ENCODE measurements at regions not wholly inside any gene's neighbourhood (a gene's known extent, or its start where the extent isn't known, plus 50 kb on each side); places are given as distances from the start of the nearest gene placed in this dataset.
"Not testable (repeated sequence)": the region's sequence is repeated elsewhere in the genome, so short reads cannot be mapped to it uniquely, and the experiment has no call there.

- Mint-ChIP-seq H3K36me3 (no peaks in the 10 kb centered on the region), H3K27ac (peak overlapping the region in 1 of 3 donors; percentile 14), H3K9me3 (peaks cover 0 to 8% (median 0%) of the 10 kb centered on the region in 7 donors), H3K27me3 (no peaks in the 10 kb centered on the region), H3K4me1 (no peaks in the 10 kb centered on the region), H3K4me3 (no peak overlapping the region)
- Histone ChIP-seq H3K9me3 (ENCODE audit: control insufficient read depth in 2 of 2, low read length in 2 of 2) (no peaks in the 10 kb centered on the region), H3K36me3 (ENCODE audit: control insufficient read depth, insufficient read depth, low read length) (no peaks in the 10 kb centered on the region), H3K27me3 (ENCODE audit: control insufficient read depth, insufficient read depth, low read length) (no peaks in the 10 kb centered on the region), H3K27ac (ENCODE audit: insufficient read depth, low read length, poor library complexity, severe bottlenecking) (no peak overlapping the region), H3K4me1 (ENCODE audit: control insufficient read depth, insufficient read depth, low read length, poor library complexity, severe bottlenecking) (no peaks in the 10 kb centered on the region), H3K4me3 (ENCODE audit: low read depth, low read length) (no peak overlapping the region)
- ATAC-seq (ENCODE audit: low read depth in 2 of 2) (no peak), DNase-seq (no peak)
These were observed 149.2 kb downstream of the CRPPA start for GRCh38 chr7:16271990-16272665.

- no peak for ATAC-seq (ENCODE audit: low read depth in 2 of 2)
- no peak for DNase-seq
- H3K27ac ChIP-seq (ENCODE audit: insufficient read depth, low read length, poor library complexity, severe bottlenecking), result no peak overlapping the region
- H3K36me3 ChIP-seq (ENCODE audit: control insufficient read depth, insufficient read depth, low read length), result no peaks in the 10 kb centered on the region
- H3K4me1 Mint-ChIP-seq, result no peaks in the 10 kb centered on the region
- no peak overlapping the region for H3K4me3 ChIP-seq (ENCODE audit: low read depth, low read length)
- H3K4me3 Mint-ChIP-seq, result no peak overlapping the region
- H3K9me3 ChIP-seq (ENCODE audit: control insufficient read depth in 2 of 2, low read length in 2 of 2), result no peaks in the 10 kb centered on the region
- no peaks in the 10 kb centered on the region for H3K4me1 ChIP-seq (ENCODE audit: control insufficient read depth, insufficient read depth, low read length, poor library complexity, severe bottlenecking)
- no peaks in the 10 kb centered on the region for H3K36me3 Mint-ChIP-seq
- no peaks in the 10 kb centered on the region for H3K27me3 Mint-ChIP-seq
- H3K9me3 Mint-ChIP-seq, result peaks cover 0 to 8% (median 0%) of the 10 kb centered on the region in 7 donors
- no peaks in the 10 kb centered on the region for H3K27me3 ChIP-seq (ENCODE audit: control insufficient read depth, insufficient read depth, low read length)
- H3K27ac Mint-ChIP-seq, result no peak overlapping the region
These were observed 149.9 kb downstream of the CRPPA start for GRCh38 chr7:16271355-16271915.

- Mint-ChIP-seq H3K36me3 (no peaks in the 10 kb centered on the region), H3K27ac (no peak overlapping the region), H3K9me3 (peaks cover 0 to 9% (median 0%) of the 10 kb centered on the region in 7 donors), H3K27me3 (no peaks in the 10 kb centered on the region), H3K4me3 (no peak overlapping the region), H3K4me1 (no peaks in the 10 kb centered on the region)
- Histone ChIP-seq H3K4me1 (ENCODE audit: control insufficient read depth, insufficient read depth, low read length, poor library complexity, severe bottlenecking) (no peaks in the 10 kb centered on the region), H3K27ac (ENCODE audit: insufficient read depth, low read length, poor library complexity, severe bottlenecking) (no peak overlapping the region), H3K36me3 (ENCODE audit: control insufficient read depth, insufficient read depth, low read length) (no peaks in the 10 kb centered on the region), H3K9me3 (ENCODE audit: control insufficient read depth in 2 of 2, low read length in 2 of 2) (no peaks in the 10 kb centered on the region), H3K4me3 (ENCODE audit: low read depth, low read length) (no peak overlapping the region), H3K27me3 (ENCODE audit: control insufficient read depth, insufficient read depth, low read length) (no peaks in the 10 kb centered on the region)
- DNase-seq, result no peak
- ATAC-seq (ENCODE audit: low read depth in 2 of 2), result no peak
These were observed 150.5 kb downstream of the CRPPA start for GRCh38 chr7:16270844-16271243.

- no peaks in the 10 kb centered on the region for H3K36me3 ChIP-seq (ENCODE audit: control insufficient read depth, insufficient read depth, low read length)
- no peaks in the 10 kb centered on the region for H3K9me3 ChIP-seq (ENCODE audit: control insufficient read depth in 2 of 2, low read length in 2 of 2)
- H3K4me1 Mint-ChIP-seq, result no peaks in the 10 kb centered on the region
- DNase-seq, result no peak
- H3K27ac Mint-ChIP-seq, result no peak overlapping the region
- H3K27me3 Mint-ChIP-seq, result no peaks in the 10 kb centered on the region
- no peak overlapping the region for H3K4me3 Mint-ChIP-seq
- H3K27me3 ChIP-seq (ENCODE audit: control insufficient read depth, insufficient read depth, low read length), result no peaks in the 10 kb centered on the region
- no peak overlapping the region for H3K4me3 ChIP-seq (ENCODE audit: low read depth, low read length)
- no peaks in the 10 kb centered on the region for H3K4me1 ChIP-seq (ENCODE audit: control insufficient read depth, insufficient read depth, low read length, poor library complexity, severe bottlenecking)
- ATAC-seq (ENCODE audit: low read depth in 2 of 2), result no peak
- H3K36me3 Mint-ChIP-seq, result no peaks in the 10 kb centered on the region
- no peak overlapping the region for H3K27ac ChIP-seq (ENCODE audit: insufficient read depth, low read length, poor library complexity, severe bottlenecking)
- peaks cover 0 to 9% (median 0%) of the 10 kb centered on the region in 7 donors for H3K9me3 Mint-ChIP-seq
These were observed 152.2 kb downstream of the CRPPA start for GRCh38 chr7:16268821-16269768.

GRCh38 chr7:16267953-16268820 lies 153.2 kb downstream of the CRPPA start:
- ATAC-seq (ENCODE audit: low read depth in 2 of 2) (no peak), DNase-seq (no peak)
- no peaks in the 10 kb centered on the region for H3K27me3 ChIP-seq (ENCODE audit: control insufficient read depth, insufficient read depth, low read length)
- Mint-ChIP-seq H3K36me3 (no peaks in the 10 kb centered on the region), H3K27me3 (no peaks in the 10 kb centered on the region), H3K27ac (no peak overlapping the region), H3K9me3 (peaks cover 0 to 9% (median 0%) of the 10 kb centered on the region in 7 donors), H3K4me1 (no peaks in the 10 kb centered on the region), H3K4me3 (no peak overlapping the region)
- no peak overlapping the region for H3K4me3 ChIP-seq (ENCODE audit: low read depth, low read length)
- H3K9me3 ChIP-seq (ENCODE audit: control insufficient read depth in 2 of 2, low read length in 2 of 2), result no peaks in the 10 kb centered on the region
- H3K36me3 ChIP-seq (ENCODE audit: control insufficient read depth, insufficient read depth, low read length), result no peaks in the 10 kb centered on the region
- no peaks in the 10 kb centered on the region for H3K4me1 ChIP-seq (ENCODE audit: control insufficient read depth, insufficient read depth, low read length, poor library complexity, severe bottlenecking)
- H3K27ac ChIP-seq (ENCODE audit: insufficient read depth, low read length, poor library complexity, severe bottlenecking), result no peak overlapping the region

GRCh38 chr7:16266877-16267276 lies 154.5 kb downstream of the CRPPA start:
- DNase-seq (no peak), ATAC-seq (ENCODE audit: low read depth in 2 of 2) (no peak)
- no peaks in the 10 kb centered on the region for H3K4me1 Mint-ChIP-seq
- H3K9me3 Mint-ChIP-seq, result peaks cover 0 to 9% (median 0%) of the 10 kb centered on the region in 7 donors
- no peak overlapping the region for H3K4me3 ChIP-seq (ENCODE audit: low read depth, low read length)
- H3K9me3 ChIP-seq (ENCODE audit: control insufficient read depth in 2 of 2, low read length in 2 of 2), result no peaks in the 10 kb centered on the region
- no peaks in the 10 kb centered on the region for H3K4me1 ChIP-seq (ENCODE audit: control insufficient read depth, insufficient read depth, low read length, poor library complexity, severe bottlenecking)
- H3K36me3 ChIP-seq (ENCODE audit: control insufficient read depth, insufficient read depth, low read length), result no peaks in the 10 kb centered on the region
- no peaks in the 10 kb centered on the region for H3K36me3 Mint-ChIP-seq
- no peak overlapping the region for H3K27ac Mint-ChIP-seq
- no peak overlapping the region for H3K4me3 Mint-ChIP-seq
- H3K27me3 ChIP-seq (ENCODE audit: control insufficient read depth, insufficient read depth, low read length), result no peaks in the 10 kb centered on the region
- H3K27me3 Mint-ChIP-seq, result no peaks in the 10 kb centered on the region
- no peak overlapping the region for H3K27ac ChIP-seq (ENCODE audit: insufficient read depth, low read length, poor library complexity, severe bottlenecking)

GRCh38 chr7:16266470-16266869 lies 154.9 kb downstream of the CRPPA start:
- not testable (repeated sequence) for H3K4me3 Mint-ChIP-seq; H3K4me3 ChIP-seq (ENCODE audit: low read depth, low read length); H3K27ac ChIP-seq (ENCODE audit: insufficient read depth, low read length, poor library complexity, severe bottlenecking); H3K9me3 Mint-ChIP-seq; DNase-seq; H3K27ac Mint-ChIP-seq; H3K27me3 Mint-ChIP-seq; H3K4me1 ChIP-seq (ENCODE audit: control insufficient read depth, insufficient read depth, low read length, poor library complexity, severe bottlenecking); H3K36me3 ChIP-seq (ENCODE audit: control insufficient read depth, insufficient read depth, low read length); H3K9me3 ChIP-seq (ENCODE audit: control insufficient read depth in 2 of 2, low read length in 2 of 2); ATAC-seq (ENCODE audit: low read depth in 2 of 2); H3K36me3 Mint-ChIP-seq; H3K4me1 Mint-ChIP-seq; H3K27me3 ChIP-seq (ENCODE audit: control insufficient read depth, insufficient read depth, low read length)
